GM12874 (cell line): ENCODE measurements at regions not wholly inside any gene's neighbourhood (a gene's known extent, or its start where the extent isn't known, plus 50 kb on each side); places are given as distances from the start of the nearest gene placed in this dataset.

Source experiments
- CTCF ChIP-seq: IDR thresholded peaks from 2 replicates; pipeline ENCODE4 v1.5.1; 2011; ENCODE audit warnings: low read depth, mild to moderate bottlenecking, control low read depth, low read length, moderate library complexity; ENCODE audit not compliant: insufficient read depth

- no peak for TF ChIP-seq CTCF
Measured at GRCh38 chr5:156109317-156110023, 217.5 kb upstream of the SGCD start.

GRCh38 chr5:156119692-156120091 is 207.3 kb upstream of the SGCD start:
- TF ChIP-seq CTCF: no peak

- TF ChIP-seq CTCF: no peak
Measured at GRCh38 chr5:156120777-156121176, 206.2 kb upstream of the SGCD start.

- no peak for TF ChIP-seq CTCF
Measured at GRCh38 chr5:156121234-156121633, 205.7 kb upstream of the SGCD start.

- no peak for TF ChIP-seq CTCF
Measured at GRCh38 chr5:156121882-156122281, 205.1 kb upstream of the SGCD start.

- TF ChIP-seq CTCF: no peak
Measured at GRCh38 chr5:156124708-156125107, 202.3 kb upstream of the SGCD start.

GRCh38 chr5:156125118-156125517 is 201.8 kb upstream of the SGCD start:
- TF ChIP-seq CTCF: no peak
